ENCODE measurements at regions not wholly inside any gene's neighbourhood (a gene's known extent, or its start where the extent isn't known, plus 50 kb on each side); places are given as distances from the start of the nearest gene placed in this dataset.
A peak's percentile ranks its signal among the peaks of the same experiment; 100 is the strongest.

DNA sequence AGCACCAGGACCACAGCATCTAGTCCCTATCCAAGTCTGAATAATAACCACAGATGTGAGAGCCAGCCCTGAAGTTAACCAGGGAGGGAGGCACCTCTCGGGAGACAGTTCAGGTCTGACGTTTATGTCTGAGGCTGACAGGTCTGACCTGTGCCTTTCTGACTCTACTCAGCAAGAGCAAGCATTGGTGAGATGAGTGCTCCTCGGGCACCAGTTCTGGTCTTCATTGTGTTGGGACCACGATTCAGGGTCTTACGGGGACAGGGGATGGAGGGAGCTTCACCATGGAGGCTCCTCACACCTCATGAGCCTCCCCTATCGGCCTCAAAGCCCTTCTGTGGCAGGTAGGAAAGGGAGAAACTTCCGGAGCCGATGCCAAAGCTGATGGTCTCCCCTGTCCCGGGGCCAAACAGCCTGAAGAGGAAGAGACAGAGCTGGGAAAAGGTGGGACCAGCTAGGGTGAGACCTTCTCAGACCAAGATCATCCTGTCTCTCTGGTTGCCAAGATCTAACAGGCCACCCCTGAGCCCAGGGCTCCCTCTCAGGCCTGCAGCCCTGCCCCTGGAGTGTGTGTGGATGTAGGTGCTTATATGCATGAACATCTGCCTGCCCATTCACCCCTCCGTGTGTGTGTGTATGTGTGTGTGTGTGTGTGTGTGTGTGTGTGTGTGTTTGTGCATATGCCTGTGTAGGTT, 170.5 kb downstream of the VEGFA start:
- no peak overlapping the region for H3K4me3 ChIP-seq
- WGBS, 4 donors = 90 to 97% (median 94%) methylated on average over 6 to 10 of the region's 10 CpGs
- TF ChIP-seq POLR2A (IDR thresholded peaks at IDR 0.05) = no peak
- TF ChIP-seq, protein P1, sequence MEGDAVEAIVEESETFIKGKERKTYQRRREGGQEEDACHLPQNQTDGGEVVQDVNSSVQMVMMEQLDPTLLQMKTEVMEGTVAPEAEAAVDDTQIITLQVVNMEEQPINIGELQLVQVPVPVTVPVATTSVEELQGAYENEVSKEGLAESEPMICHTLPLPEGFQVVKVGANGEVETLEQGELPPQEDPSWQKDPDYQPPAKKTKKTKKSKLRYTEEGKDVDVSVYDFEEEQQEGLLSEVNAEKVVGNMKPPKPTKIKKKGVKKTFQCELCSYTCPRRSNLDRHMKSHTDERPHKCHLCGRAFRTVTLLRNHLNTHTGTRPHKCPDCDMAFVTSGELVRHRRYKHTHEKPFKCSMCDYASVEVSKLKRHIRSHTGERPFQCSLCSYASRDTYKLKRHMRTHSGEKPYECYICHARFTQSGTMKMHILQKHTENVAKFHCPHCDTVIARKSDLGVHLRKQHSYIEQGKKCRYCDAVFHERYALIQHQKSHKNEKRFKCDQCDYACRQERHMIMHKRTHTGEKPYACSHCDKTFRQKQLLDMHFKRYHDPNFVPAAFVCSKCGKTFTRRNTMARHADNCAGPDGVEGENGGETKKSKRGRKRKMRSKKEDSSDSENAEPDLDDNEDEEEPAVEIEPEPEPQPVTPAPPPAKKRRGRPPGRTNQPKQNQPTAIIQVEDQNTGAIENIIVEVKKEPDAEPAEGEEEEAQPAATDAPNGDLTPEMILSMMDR (IDR thresholded peaks at IDR 0.05) = no peak
- H3K27me3 ChIP-seq = no peaks in the 10 kb centered on the region
- H3K4me1 ChIP-seq (replicated peaks in 1 of 2) = no peaks in the 10 kb centered on the region
- H3K27ac ChIP-seq = no peak overlapping the region
- DNase-seq = peak in 1 of 7 donors; percentile 40
- intact Hi-C loops (cut with DNase I) = no loop called here
- no peaks in the 10 kb centered on the region for H3K9me3 ChIP-seq (replicated peaks in 1 of 3)
- H3K36me3 ChIP-seq (replicated peaks in 1 of 2) = no peaks in the 10 kb centered on the region

DNA sequence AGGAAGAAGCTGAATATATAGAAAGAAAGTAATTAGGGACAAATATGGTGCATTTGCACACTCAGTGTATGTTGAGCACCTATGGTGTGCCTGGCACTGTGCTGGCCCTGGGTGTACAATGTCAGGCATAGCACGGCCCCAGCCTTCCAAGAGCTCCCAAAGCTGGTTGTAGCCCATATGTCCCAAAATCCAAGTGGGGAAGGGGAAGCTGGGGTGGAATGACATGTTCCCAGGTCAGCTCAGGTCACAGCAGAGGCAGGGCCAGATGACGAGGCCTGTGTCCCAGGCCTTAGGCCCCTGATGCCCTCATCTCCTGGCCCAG, 170.0 kb downstream of the VEGFA start:
- Histone ChIP-seq H3K9me3 (replicated peaks in 1 of 3) (no peaks in the 10 kb centered on the region), H3K4me3 (no peak overlapping the region), H3K27ac (no peak overlapping the region), H3K27me3 (no peaks in the 10 kb centered on the region), H3K4me1 (replicated peaks in 1 of 2) (no peaks in the 10 kb centered on the region), H3K36me3 (replicated peaks in 1 of 2) (no peaks in the 10 kb centered on the region)
- 79 to 96% (median 85%) methylated on average over 1 to 2 of the region's 2 CpGs for WGBS, 4 donors
- no peak for TF ChIP-seq POLR2A (IDR thresholded peaks at IDR 0.05)
- DNase-seq = peak in 1 of 7 donors; percentile 40
- intact Hi-C loops (cut with DNase I) = no loop called here

DNA sequence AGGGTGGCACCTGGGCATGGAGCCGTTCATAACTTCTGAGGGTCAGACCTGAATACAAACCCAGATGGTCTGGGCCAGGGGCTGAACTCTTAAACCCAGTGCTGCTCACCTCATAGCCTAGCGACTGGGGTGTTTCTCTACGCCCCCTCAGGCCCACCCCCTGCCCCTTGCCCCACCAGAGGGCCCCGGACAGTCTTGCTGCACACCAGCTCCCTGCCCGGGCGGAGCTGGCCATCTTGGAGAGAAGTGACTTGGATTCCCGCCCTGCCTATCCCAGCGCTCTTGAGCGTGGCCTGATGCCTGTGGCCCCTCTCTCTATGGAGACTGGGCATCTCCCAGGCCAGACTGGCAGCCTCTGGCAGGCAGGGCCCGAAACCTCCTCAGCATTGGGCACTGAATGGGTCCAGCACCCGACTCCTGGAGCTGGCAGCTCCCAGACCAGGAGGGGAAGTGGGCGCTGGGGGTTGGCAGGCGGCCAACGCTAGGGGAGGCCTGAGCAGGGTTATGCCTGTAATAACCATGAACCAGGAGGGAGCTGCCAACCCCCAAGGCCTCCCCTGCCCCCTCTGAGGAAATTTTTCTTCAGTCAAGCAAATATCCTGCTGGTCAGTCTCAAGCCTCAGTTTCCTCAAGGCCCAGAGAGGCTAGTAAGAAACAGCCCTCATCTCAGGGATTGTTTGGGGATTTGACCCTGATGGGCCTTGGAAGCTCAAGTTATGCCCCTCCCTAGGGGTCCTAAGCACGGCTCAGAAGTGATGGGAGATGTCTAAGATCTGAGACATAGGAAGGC, 169.5 kb downstream of the VEGFA start:
- intact Hi-C loops (cut with DNase I) = no loop called here
- TF ChIP-seq, protein P1 (IDR thresholded peaks at IDR 0.05) = no peak
- TF ChIP-seq POLR2A (IDR thresholded peaks at IDR 0.05) = no peak

DNA sequence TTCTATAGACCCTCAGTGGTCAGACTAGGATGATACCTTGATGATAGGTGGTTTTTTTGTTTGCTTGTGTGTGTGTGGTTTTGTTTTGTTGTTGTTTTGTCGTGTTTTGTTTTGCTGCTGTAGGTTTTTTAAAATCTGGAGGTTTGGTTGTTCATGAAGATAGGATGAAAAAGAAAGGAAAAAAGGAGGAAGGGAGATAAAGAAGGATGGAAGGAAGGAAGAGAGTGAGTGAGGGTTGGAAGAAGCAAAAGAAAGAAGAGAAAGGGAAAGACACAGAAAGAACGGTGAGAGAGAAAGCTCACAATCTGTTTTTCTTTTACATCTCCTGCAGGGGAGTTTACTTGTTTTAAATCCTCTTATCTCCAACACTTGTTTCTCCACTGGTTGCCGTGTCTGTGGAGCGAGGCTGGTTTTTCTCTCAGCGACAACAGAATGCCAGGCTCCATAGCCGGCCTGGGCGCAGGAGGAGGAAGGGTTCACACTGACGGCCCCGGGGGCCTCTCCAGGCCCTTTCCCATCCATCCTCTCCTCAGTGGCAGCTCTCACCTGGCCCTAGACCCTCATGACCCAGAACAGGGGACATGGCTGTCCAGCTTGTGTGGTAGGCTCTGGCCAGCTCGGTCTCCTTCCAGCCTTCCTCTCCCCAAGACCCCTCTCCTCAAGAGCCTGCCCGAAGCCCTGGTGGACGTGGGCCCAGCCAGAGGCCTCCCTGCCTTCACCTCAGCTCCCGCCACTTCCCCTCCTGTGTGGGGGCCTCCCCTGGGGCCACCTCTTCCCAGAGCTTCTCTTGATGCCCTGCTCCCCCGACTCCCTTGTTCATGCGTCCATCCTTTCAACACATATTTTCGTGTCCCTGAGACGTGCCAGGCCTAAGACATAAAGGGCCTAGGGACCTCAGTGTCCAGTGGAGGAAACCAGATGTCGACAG, 168.4 kb downstream of the VEGFA start:
- no peaks in the 10 kb centered on the region for H3K9me3 ChIP-seq (replicated peaks in 1 of 3)
- intact Hi-C loops (cut with DNase I) = no loop called here
- 91 to 94% (median 93%) methylated on average over 17 to 18 of the region's 18 CpGs for WGBS, 4 donors
- H3K27ac ChIP-seq = no peak overlapping the region
- H3K27me3 ChIP-seq = no peaks in the 10 kb centered on the region
- TF ChIP-seq, protein P1 (IDR thresholded peaks at IDR 0.05) = no peak
- TF ChIP-seq POLR2A (IDR thresholded peaks at IDR 0.05) = no peak
- no peak overlapping the region for H3K4me3 ChIP-seq
- peak in 1 of 7 donors; percentile 33 for DNase-seq
- no peaks in the 10 kb centered on the region for H3K36me3 ChIP-seq (replicated peaks in 1 of 2)
- H3K4me1 ChIP-seq (replicated peaks in 1 of 2) = no peaks in the 10 kb centered on the region

More for the DNA sequence above, 169.5 kb downstream of the VEGFA start:
- H3K9me3 ChIP-seq (replicated peaks in 1 of 3) = no peaks in the 10 kb centered on the region
- no peak overlapping the region for H3K4me3 ChIP-seq
- no peak overlapping the region for H3K27ac ChIP-seq
- H3K4me1 ChIP-seq (replicated peaks in 1 of 2) = no peaks in the 10 kb centered on the region
- no peaks in the 10 kb centered on the region for H3K27me3 ChIP-seq
- peak in 2 of 7 donors; percentile 12 to 49 for DNase-seq
- 84 to 96% (median 89%) methylated on average over 5 to 15 of the region's 15 CpGs for WGBS, 4 donors
- no peaks in the 10 kb centered on the region for H3K36me3 ChIP-seq (replicated peaks in 1 of 2)
